ENCODE measurements at regions not wholly inside any gene's neighbourhood (a gene's known extent, or its start where the extent isn't known, plus 50 kb on each side); places are given as distances from the start of the nearest gene placed in this dataset.
"Not testable (repeated sequence)": the region's sequence is repeated elsewhere in the genome, so short reads cannot be mapped to it uniquely, and the experiment has no call there.

DNA sequence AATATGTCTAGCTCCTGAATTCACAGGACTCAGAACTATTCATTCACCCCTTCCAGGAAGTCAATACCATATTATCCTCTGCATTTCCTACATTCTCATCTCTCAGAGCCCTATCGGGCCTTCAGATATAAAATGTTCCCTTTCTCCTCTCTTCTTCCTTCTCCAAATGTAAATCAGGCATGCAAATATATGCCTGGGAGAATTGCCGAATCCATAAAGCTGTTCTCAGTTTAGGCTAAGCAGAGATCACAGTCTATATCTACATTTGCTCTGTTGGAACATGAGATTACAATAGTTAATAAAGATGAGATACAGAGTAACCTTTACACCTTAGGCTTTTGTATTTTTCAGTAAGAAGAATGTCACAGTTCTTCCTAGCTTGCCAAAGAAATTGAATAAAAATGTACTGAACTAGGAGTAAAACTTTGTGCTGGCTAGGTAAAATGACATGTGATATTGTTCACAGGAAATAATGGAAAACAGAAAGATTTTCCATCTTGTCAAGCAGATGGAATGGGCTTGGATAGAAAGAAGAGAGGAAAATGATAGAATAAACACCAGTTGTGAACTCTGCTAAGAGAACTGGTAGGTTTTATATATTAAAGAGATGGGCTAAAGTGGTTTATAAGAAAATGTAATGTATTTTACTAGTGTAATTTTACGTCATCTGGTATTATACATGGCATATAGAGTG is 161.5 kb downstream of the NRIP1 start:
- intact Hi-C loops (cut with micrococcal nuclease) = loop anchor here (2.0 to 5.0 kb wide), 2 partner anchors 79 to 149 kb away; no protein-coding TSS in a partner anchor
- H3K27me3 Mint-ChIP-seq = no peaks in the 10 kb centered on the region
- H3K4me1 Mint-ChIP-seq (ENCODE audit: low read depth) = peaks cover 13% of the 10 kb centered on the region
- H3K36me3 Mint-ChIP-seq = no peaks in the 10 kb centered on the region
- no peak overlapping the region for H3K4me3 Mint-ChIP-seq
- POLR2A ChIA-PET = no interaction called here
- no peak overlapping the region for H3K27ac Mint-ChIP-seq
- DNase-seq = no peak
- no peaks in the 10 kb centered on the region for H3K9me3 Mint-ChIP-seq
- CTCF ChIA-PET = no interaction called here

DNA sequence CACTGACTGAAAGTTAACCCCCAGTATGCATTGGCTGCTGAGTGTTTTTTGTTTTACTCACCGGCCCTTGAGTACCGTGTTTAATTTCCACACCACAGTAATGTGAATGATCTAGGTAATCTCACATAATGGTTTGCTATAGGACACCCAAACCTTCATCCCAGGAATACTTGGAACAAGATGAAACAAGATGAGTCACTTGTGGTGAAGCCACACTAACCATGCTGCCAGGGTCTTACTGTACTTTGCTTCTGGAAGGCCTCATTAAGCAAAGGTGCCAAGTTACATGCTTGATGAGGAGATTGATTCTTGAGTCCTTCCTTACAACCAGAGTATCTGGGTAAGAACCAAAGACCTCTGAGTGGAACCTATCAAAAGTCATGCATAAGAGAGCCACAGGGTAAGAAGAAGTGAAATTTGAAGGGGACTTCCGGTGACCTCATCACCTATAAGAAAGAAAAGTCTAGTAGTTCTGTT is 163.3 kb downstream of the NRIP1 start:
- intact Hi-C loops (cut with micrococcal nuclease) = loop anchor here (1.0 to 5.0 kb wide), 2 partner anchors 151 to 163 kb away; partner anchors contain the start of gene NRIP1
- H3K36me3 Mint-ChIP-seq = no peaks in the 10 kb centered on the region
- CTCF ChIA-PET = no interaction called here
- H3K27me3 Mint-ChIP-seq = no peaks in the 10 kb centered on the region
- no peak overlapping the region for H3K27ac Mint-ChIP-seq
- peak; percentile 32 for DNase-seq
- H3K9me3 Mint-ChIP-seq = no peaks in the 10 kb centered on the region
- POLR2A ChIA-PET = no interaction called here
- peaks cover 13% of the 10 kb centered on the region for H3K4me1 Mint-ChIP-seq (ENCODE audit: low read depth)
- H3K4me3 Mint-ChIP-seq = no peak overlapping the region

- ChIA-PET CTCF (no interaction called here), POLR2A (no interaction called here)
- Mint-ChIP-seq H3K27ac (no peak overlapping the region), H3K9me3 (no peaks in the 10 kb centered on the region), H3K27me3 (no peaks in the 10 kb centered on the region), H3K36me3 (no peaks in the 10 kb centered on the region), H3K4me1 (ENCODE audit: low read depth) (peaks cover 13% of the 10 kb centered on the region), H3K4me3 (no peak overlapping the region)
- intact Hi-C loops (cut with micrococcal nuclease) = loop anchor here (1.0 to 5.0 kb wide), 2 partner anchors 152 to 164 kb away; partner anchors contain the start of gene NRIP1
- no peak for DNase-seq
These were observed 164.2 kb downstream of the NRIP1 start for GRCh38 chr21:14900611-14901010.

DNA sequence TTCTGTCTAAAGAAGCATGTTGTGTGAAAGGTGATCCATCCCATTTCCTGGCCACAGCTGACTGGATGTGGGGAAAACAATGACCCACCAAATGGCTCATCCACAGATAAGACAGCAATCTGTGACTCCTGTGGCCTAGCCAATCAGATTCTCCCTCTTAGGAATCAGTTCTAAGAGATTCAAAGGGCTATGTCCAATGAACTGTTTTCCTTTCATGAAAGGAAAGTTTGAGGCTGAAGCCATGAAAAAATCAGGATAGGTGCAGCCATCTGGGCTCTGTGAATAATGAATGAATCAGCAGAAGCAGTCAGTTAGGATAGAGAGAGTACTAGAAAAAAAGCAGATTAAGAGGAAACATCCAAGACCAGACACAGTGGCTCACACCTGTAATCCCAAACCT is 164.7 kb downstream of the NRIP1 start:
- ChIA-PET CTCF (no interaction called here), POLR2A (no interaction called here)
- H3K4me1 Mint-ChIP-seq (ENCODE audit: low read depth) = peaks cover 13% of the 10 kb centered on the region
- H3K9me3 Mint-ChIP-seq = no peaks in the 10 kb centered on the region
- H3K27ac Mint-ChIP-seq = no peak overlapping the region
- intact Hi-C loops (cut with micrococcal nuclease) = loop anchor here (5.0 kb wide), 1 partner anchor 152 kb away; no protein-coding TSS in a partner anchor
- H3K36me3 Mint-ChIP-seq = no peaks in the 10 kb centered on the region
- no peaks in the 10 kb centered on the region for H3K27me3 Mint-ChIP-seq
- DNase-seq = no peak
- no peak overlapping the region for H3K4me3 Mint-ChIP-seq

DNA sequence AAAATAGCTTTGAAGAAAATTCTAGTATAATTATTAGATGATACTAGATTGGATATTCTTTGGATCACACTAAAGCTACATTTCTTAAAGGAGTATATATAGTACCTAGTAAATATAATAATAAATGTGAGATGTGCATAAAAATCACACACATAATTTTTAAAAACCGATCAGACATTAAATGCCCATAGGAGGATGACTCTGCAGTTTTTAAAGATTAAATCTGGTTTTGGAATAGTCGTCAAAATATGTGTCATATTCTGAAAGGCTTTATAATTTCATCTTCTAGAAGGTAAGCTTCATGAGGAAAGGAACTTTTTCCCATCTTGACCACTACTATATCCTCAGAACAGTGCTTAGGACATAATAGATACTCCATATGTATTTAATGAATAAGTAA is 169.0 kb downstream of the NRIP1 start:
- Mint-ChIP-seq H3K27ac (no peak overlapping the region), H3K36me3 (no peaks in the 10 kb centered on the region), H3K4me3 (no peak overlapping the region), H3K4me1 (ENCODE audit: low read depth) (peaks cover 7% of the 10 kb centered on the region), H3K9me3 (no peaks in the 10 kb centered on the region), H3K27me3 (no peaks in the 10 kb centered on the region)
- intact Hi-C loops (cut with micrococcal nuclease) = no loop called here
- ChIA-PET CTCF (no interaction called here), POLR2A (no interaction called here)
- DNase-seq = no peak

DNA sequence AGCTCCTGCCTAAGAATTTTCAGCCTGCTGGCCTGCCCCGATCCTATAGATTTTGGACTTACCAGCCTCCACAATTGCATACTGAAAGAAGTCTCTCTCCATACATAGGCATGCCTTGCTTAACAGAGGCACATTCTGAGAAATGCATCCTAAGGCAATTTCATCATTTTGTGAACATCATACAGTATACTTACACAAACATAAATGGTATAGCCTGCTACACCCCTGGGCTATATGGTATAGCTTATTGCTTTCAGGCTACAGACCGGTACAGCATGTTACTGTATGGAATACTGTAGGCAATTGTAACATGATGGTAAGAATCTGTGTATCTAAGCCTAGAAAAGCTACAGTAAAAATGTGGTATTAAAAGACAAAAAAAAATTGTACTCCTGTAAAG is 174.7 kb downstream of the NRIP1 start:
- intact Hi-C loops (cut with micrococcal nuclease) = no loop called here
- Mint-ChIP-seq H3K4me3 (no peak overlapping the region), H3K9me3 (no peaks in the 10 kb centered on the region), H3K27me3 (no peaks in the 10 kb centered on the region), H3K4me1 (ENCODE audit: low read depth) (no peaks in the 10 kb centered on the region), H3K27ac (no peak overlapping the region), H3K36me3 (no peaks in the 10 kb centered on the region)
- CTCF ChIA-PET = interaction anchor here (1.3 kb wide), 1 partner anchor 26 kb away, joined by 3 read pairs; no protein-coding TSS in a partner anchor
- no peak for DNase-seq
- POLR2A ChIA-PET = no interaction called here

DNA sequence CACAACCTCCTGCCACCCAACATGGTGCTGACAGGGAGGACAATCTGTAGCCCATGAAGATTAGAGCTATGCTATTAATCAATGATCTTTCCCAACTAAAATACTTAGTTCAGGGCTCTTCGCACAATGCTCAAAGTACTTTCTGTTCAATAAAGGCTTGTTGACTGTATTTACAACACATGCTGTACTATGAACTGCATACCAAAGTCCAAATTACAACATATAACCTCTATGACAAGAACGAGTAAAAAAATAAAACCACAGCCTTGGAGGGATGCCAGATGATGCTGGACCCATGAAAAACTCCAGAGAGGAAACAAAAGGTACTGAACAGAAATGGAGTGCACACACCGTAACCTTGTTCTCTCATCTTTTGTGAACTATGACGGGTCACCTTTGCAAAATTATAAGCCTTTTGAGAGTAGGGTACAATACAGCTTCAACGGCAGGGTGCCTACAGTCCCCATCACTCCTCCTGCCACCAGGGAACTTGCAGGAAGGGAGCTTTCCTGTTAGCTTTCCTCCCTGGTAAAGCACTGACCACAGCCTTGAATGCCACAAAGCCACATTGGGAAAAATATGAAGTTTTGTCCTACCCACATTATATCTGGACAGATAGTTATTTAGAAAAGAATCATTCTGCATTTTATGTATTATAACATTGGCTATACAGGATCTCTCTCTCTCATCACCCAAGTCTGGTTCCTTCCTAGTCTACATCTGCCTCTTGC is 175.6 kb downstream of the NRIP1 start:
- Mint-ChIP-seq H3K36me3 (no peaks in the 10 kb centered on the region), H3K4me1 (ENCODE audit: low read depth) (no peaks in the 10 kb centered on the region), H3K27me3 (no peaks in the 10 kb centered on the region), H3K4me3 (no peak overlapping the region), H3K27ac (no peak overlapping the region), H3K9me3 (no peaks in the 10 kb centered on the region)
- no peak for DNase-seq
- POLR2A ChIA-PET = interaction anchor here (0.6 kb wide), 1 partner anchor 126 kb away, joined by 3 read pairs; no protein-coding TSS in a partner anchor
- intact Hi-C loops (cut with micrococcal nuclease) = no loop called here
- CTCF ChIA-PET = interaction anchor here (1.3 kb wide), 1 partner anchor 25 kb away, joined by 3 read pairs; no protein-coding TSS in a partner anchor

- POLR2A ChIA-PET = no interaction called here
- Mint-ChIP-seq H3K4me1 (ENCODE audit: low read depth) (no peaks in the 10 kb centered on the region), H3K9me3 (no peaks in the 10 kb centered on the region), H3K36me3 (no peaks in the 10 kb centered on the region), H3K4me3 (no peak overlapping the region), H3K27ac (no peak overlapping the region), H3K27me3 (no peaks in the 10 kb centered on the region)
- CTCF ChIA-PET = no interaction called here
- intact Hi-C loops (cut with micrococcal nuclease) = no loop called here
- DNase-seq = no peak
These were observed 176.6 kb downstream of the NRIP1 start for GRCh38 chr21:14888202-14888601.

- DNase-seq = no peak
- H3K4me3 Mint-ChIP-seq = no peak overlapping the region
- H3K27me3 Mint-ChIP-seq = no peaks in the 10 kb centered on the region
- intact Hi-C loops (cut with micrococcal nuclease) = no loop called here
- no peaks in the 10 kb centered on the region for H3K36me3 Mint-ChIP-seq
- H3K9me3 Mint-ChIP-seq = no peaks in the 10 kb centered on the region
- CTCF ChIA-PET = no interaction called here
- POLR2A ChIA-PET = no interaction called here
- H3K4me1 Mint-ChIP-seq (ENCODE audit: low read depth) = no peaks in the 10 kb centered on the region
- no peak overlapping the region for H3K27ac Mint-ChIP-seq
These were observed 178.8 kb downstream of the NRIP1 start for GRCh38 chr21:14886001-14886400.

GRCh38 chr21:14883351-14883750 is 181.4 kb downstream of the NRIP1 start:
- H3K27ac Mint-ChIP-seq = no peak overlapping the region
- intact Hi-C loops (cut with micrococcal nuclease) = no loop called here
- ChIA-PET CTCF (no interaction called here), POLR2A (no interaction called here)
- no peaks in the 10 kb centered on the region for H3K9me3 Mint-ChIP-seq
- H3K27me3 Mint-ChIP-seq = no peaks in the 10 kb centered on the region
- no peaks in the 10 kb centered on the region for H3K36me3 Mint-ChIP-seq
- DNase-seq = no peak
- H3K4me3 Mint-ChIP-seq = no peak overlapping the region
- H3K4me1 Mint-ChIP-seq (ENCODE audit: low read depth) = no peaks in the 10 kb centered on the region

- intact Hi-C loops (cut with micrococcal nuclease); H3K4me3 Mint-ChIP-seq; CTCF ChIA-PET; H3K4me1 Mint-ChIP-seq (ENCODE audit: low read depth); POLR2A ChIA-PET; H3K27me3 Mint-ChIP-seq; DNase-seq; H3K27ac Mint-ChIP-seq; H3K9me3 Mint-ChIP-seq; H3K36me3 Mint-ChIP-seq: not testable (repeated sequence)
These were observed 182.3 kb downstream of the NRIP1 start for GRCh38 chr21:14882545-14882944.

GRCh38 chr21:14881863-14882499 is 182.8 kb downstream of the NRIP1 start:
- Mint-ChIP-seq H3K4me3 (no peak overlapping the region), H3K27me3 (no peaks in the 10 kb centered on the region), H3K9me3 (no peaks in the 10 kb centered on the region), H3K27ac (no peak overlapping the region), H3K36me3 (no peaks in the 10 kb centered on the region), H3K4me1 (ENCODE audit: low read depth) (peaks cover 8% of the 10 kb centered on the region)
- CTCF ChIA-PET = no interaction called here
- intact Hi-C loops (cut with micrococcal nuclease) = no loop called here
- POLR2A ChIA-PET = no interaction called here
- DNase-seq = no peak

Measured in activated CD4-positive, alpha-beta memory T cell treated with anti-CD3 and anti-CD28 coated beads for 36 hours (primary cell).